ENCODE measurements at regions not wholly inside any gene's neighbourhood (a gene's known extent, or its start where the extent isn't known, plus 50 kb on each side); places are given as distances from the start of the nearest gene placed in this dataset.
A peak's percentile ranks its signal among the peaks of the same experiment; 100 is the strongest.

- peak; percentile 51 for DNase-seq
Measured at GRCh38 chr14:52380294-52380693, 66.2 kb downstream of the PTGER2 start.
